Astrocyte of the spinal cord (primary cell): ENCODE measurements at regions not wholly inside any gene's neighbourhood (a gene's known extent, or its start where the extent isn't known, plus 50 kb on each side); places are given as distances from the start of the nearest gene placed in this dataset.

ENCODE experiments used
- DNase-seq: peaks from one replicate; pipeline ENCODE4 v3.0.0; 2011; ENCODE audit warnings: low read depth, low spot score
- H3K4me3 ChIP-seq: 2 replicates; pipeline ENCODE4 v1.5.1; 2011; ENCODE audit warnings: low read depth, mild to moderate bottlenecking, low read length, moderate library complexity
- CTCF ChIP-seq: IDR thresholded peaks from 2 replicates; pipeline ENCODE4 v1.5.1; 2012; ENCODE audit warnings: low read depth, mild to moderate bottlenecking, low read length, inconsistent platforms
- in situ Hi-C: cut with HindIII; loops from 2 replicates; pipeline ENCODE4 v1.10.0; 2017; ENCODE audit warnings: low sequenced_read_pairs

- in situ Hi-C loops, result no loop called here
- no peak overlapping the region for H3K4me3 ChIP-seq
- DNase-seq, result no peak
- no peak for TF ChIP-seq CTCF
Measured at GRCh38 chr9:87443461-87443860, 54.2 kb upstream of the DAPK1 start.

DNA sequence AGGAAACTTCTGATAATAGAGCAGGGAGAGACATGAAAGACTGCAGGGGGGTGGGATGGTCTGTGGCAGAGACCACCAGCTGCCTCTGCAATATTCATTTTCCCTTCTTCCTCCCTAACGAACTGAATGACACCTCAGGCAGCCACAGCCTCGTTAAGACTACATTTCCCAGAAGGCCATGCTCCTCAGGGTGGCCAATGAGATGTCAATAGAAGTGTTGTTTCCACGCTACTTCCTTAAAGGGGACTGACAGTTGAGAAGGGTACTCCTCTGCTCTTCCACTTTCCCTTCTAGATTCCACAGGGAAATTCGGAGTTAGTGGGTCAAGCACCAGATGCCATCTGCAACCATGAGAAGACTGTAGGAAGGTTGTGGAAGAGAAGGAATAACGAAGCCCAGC is 52.0 kb upstream of the DAPK1 start:
- TF ChIP-seq CTCF, result no peak
- in situ Hi-C loops, result no loop called here
- H3K4me3 ChIP-seq, result no peak overlapping the region
- DNase-seq, result peak; percentile 3

GRCh38 chr9:87446527-87446926 is 51.1 kb upstream of the DAPK1 start:
- H3K4me3 ChIP-seq, result no peak overlapping the region
- in situ Hi-C loops, result no loop called here
- no peak for DNase-seq
- TF ChIP-seq CTCF, result no peak

DNA sequence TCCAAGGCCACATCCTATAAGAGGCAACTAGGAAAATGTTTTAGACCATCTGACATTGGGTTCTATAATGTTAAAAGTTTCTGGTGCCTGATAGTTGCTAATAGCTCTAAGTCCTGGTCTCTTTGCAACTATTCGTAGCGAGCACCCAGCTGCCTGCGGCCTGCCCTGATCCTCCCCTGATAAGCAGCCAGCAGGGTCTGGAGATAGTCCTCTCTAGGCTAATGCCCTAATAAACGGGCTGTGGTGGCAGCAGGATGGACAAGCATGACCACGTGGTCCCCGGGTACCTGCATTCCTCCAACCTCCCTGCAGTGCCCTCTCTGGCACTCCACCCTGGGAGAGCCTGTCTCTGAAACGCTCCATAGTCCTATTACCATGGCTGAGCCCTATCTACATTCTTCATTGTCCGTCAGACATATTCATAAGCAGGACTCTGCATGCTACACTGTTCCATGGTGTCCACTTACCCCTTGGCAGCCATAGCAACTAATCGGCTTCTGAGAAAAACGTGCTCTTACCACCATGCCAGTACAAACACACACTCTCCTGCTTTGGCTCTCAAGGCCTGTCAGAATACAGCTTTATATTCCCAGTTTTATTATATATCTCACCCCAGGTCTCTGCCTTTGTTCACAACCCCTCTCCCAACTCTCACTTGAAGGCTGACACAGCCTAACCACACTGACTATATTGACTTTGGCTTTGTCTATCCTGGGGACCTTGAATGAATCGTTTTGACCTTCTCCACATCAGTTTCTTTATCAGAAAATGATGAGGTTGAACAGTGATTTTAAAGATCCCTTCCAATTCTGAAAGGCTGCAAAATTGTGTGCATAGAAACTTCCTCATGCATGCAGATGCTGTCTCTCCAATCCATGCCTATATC is 49.9 kb upstream of the DAPK1 start:
- DNase-seq, result peak; percentile 3
- TF ChIP-seq CTCF, result no peak
- in situ Hi-C loops, result no loop called here
- no peak overlapping the region for H3K4me3 ChIP-seq
